ENCODE measurements at regions not wholly inside any gene's neighbourhood (a gene's known extent, or its start where the extent isn't known, plus 50 kb on each side); places are given as distances from the start of the nearest gene placed in this dataset.

DNA sequence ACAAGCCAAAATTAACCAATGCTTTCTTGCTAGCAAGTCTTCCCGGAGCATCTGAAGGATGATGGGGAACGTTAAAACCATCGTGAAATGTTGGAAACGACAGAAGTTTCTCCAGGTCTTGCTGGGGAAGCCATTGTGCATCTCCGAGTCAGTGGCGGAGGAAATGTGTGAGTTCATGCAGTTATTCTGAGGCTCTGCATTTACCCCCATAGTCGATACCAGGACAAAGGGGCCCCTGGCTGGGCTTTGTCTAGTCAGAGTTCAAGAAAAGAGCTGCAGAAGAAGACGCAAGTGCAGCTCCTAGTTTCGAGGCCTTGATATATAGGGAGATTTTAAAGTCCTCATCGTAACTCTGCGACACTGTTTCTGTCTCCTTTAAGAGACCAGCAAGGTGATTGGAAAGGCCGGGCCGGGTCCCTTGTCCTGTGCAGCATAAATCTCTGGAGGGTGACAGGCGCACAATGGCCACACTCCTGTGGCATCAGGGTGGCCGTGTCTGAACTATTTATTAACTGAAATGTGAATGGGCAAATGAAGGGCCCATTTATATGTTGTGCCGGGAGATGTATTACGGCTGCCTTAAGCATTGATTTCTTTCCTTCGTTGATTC lies 172.0 kb downstream of the TEX29 start:
- H3F3A ChIP-seq (ENCODE audit: control insufficient read depth, insufficient read depth), result no peaks in the 10 kb centered on the region
- H3K79me2 ChIP-seq (ENCODE audit: control insufficient read depth, low read length), result no peaks in the 10 kb centered on the region
- TF ChIP-seq EZH2phosphoT487 (IDR thresholded peaks at IDR 0.05; ENCODE audit: borderline replicate concordance, low read length) (no peak), CTCF (IDR thresholded peaks at IDR 0.05; ENCODE audit: low read depth, low read length, poor library complexity, severe bottlenecking) (no peak)
- no peaks in the 10 kb centered on the region for H3K36me3 ChIP-seq (ENCODE audit: control insufficient read depth, low read length)
- no peaks in the 10 kb centered on the region for H3K27me3 ChIP-seq (ENCODE audit: control insufficient read depth, low read length)
- no peak overlapping the region for H3K4me3 ChIP-seq (ENCODE audit: low read length)
- H3K27ac ChIP-seq (ENCODE audit: low read depth, low read length), result no peak overlapping the region
- H3K4me1 ChIP-seq (ENCODE audit: control insufficient read depth, low read length), result no peaks in the 10 kb centered on the region
- H3K4me2 ChIP-seq (ENCODE audit: low read length), result no peak overlapping the region
- no peaks in the 10 kb centered on the region for H3K9me2 ChIP-seq (replicated peaks; ENCODE audit: control insufficient read depth, low read length)
- no peaks in the 10 kb centered on the region for H4K20me1 ChIP-seq (ENCODE audit: control insufficient read depth, insufficient read depth, low read depth, low read length)
- no peaks in the 10 kb centered on the region for H3K9me3 ChIP-seq (ENCODE audit: control insufficient read depth, insufficient read depth, low read length)

DNA sequence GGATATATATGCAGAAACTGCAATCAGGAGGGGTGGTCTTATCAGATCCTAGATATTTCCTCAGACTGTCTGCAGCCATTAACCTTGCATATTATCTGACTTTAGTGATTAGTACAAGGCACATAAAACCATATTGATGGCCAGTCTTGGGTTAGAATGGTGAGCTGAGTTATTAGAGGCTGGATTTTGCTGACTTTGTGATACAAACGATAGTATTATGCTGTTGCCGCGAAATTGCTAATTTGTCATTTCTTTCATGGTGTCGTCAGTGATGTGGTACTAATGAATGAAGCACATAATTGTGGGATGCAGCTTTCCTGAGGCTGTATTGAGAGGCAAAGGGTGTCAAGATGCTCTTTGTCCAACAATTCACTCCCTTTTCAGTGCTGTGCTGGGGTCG lies 172.5 kb downstream of the TEX29 start:
- TF ChIP-seq CTCF (IDR thresholded peaks at IDR 0.05; ENCODE audit: low read depth, low read length, poor library complexity, severe bottlenecking) (no peak), EZH2phosphoT487 (IDR thresholded peaks at IDR 0.05; ENCODE audit: borderline replicate concordance, low read length) (no peak)
- no peaks in the 10 kb centered on the region for H3K9me3 ChIP-seq (ENCODE audit: control insufficient read depth, insufficient read depth, low read length)
- no peaks in the 10 kb centered on the region for H3K27me3 ChIP-seq (ENCODE audit: control insufficient read depth, low read length)
- no peak overlapping the region for H3K4me3 ChIP-seq (ENCODE audit: low read length)
- H3K4me1 ChIP-seq (ENCODE audit: control insufficient read depth, low read length), result no peaks in the 10 kb centered on the region
- H3K9me2 ChIP-seq (replicated peaks; ENCODE audit: control insufficient read depth, low read length), result no peaks in the 10 kb centered on the region
- H4K20me1 ChIP-seq (ENCODE audit: control insufficient read depth, insufficient read depth, low read depth, low read length), result no peaks in the 10 kb centered on the region
- H3K79me2 ChIP-seq (ENCODE audit: control insufficient read depth, low read length), result no peaks in the 10 kb centered on the region
- H3F3A ChIP-seq (ENCODE audit: control insufficient read depth, insufficient read depth), result no peaks in the 10 kb centered on the region
- no peak overlapping the region for H3K27ac ChIP-seq (ENCODE audit: low read depth, low read length)
- no peaks in the 10 kb centered on the region for H3K36me3 ChIP-seq (ENCODE audit: control insufficient read depth, low read length)
- H3K4me2 ChIP-seq (ENCODE audit: low read length), result no peak overlapping the region

DNA sequence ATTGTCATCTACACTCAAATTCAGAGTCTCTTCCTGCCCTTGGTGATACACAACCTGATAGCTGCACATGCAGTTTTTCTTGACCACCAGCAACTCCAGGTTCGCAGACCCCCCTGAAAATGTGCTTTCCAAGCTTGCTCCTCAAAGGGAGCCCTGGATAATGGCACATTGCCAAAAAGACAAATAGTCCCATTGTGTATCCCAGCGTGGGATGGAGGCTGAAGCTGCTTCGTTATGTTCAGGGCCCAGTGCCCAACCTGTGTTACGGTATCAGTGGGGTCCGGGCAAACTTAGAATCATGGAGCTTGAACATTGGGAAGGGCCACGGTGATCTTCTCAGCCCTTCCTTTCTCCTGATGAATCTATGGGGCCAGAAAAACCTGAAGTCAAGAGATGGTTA lies 173.0 kb downstream of the TEX29 start:
- H4K20me1 ChIP-seq (ENCODE audit: control insufficient read depth, insufficient read depth, low read depth, low read length), result no peaks in the 10 kb centered on the region
- H3K27ac ChIP-seq (ENCODE audit: low read depth, low read length), result no peak overlapping the region
- no peaks in the 10 kb centered on the region for H3K27me3 ChIP-seq (ENCODE audit: control insufficient read depth, low read length)
- no peaks in the 10 kb centered on the region for H3K4me1 ChIP-seq (ENCODE audit: control insufficient read depth, low read length)
- no peak overlapping the region for H3K4me2 ChIP-seq (ENCODE audit: low read length)
- no peaks in the 10 kb centered on the region for H3K36me3 ChIP-seq (ENCODE audit: control insufficient read depth, low read length)
- H3K9me3 ChIP-seq (ENCODE audit: control insufficient read depth, insufficient read depth, low read length), result no peaks in the 10 kb centered on the region
- TF ChIP-seq EZH2phosphoT487 (IDR thresholded peaks at IDR 0.05; ENCODE audit: borderline replicate concordance, low read length) (no peak), CTCF (IDR thresholded peaks at IDR 0.05; ENCODE audit: low read depth, low read length, poor library complexity, severe bottlenecking) (no peak)
- no peak overlapping the region for H3K4me3 ChIP-seq (ENCODE audit: low read length)
- H3F3A ChIP-seq (ENCODE audit: control insufficient read depth, insufficient read depth), result no peaks in the 10 kb centered on the region
- no peaks in the 10 kb centered on the region for H3K79me2 ChIP-seq (ENCODE audit: control insufficient read depth, low read length)
- H3K9me2 ChIP-seq (replicated peaks; ENCODE audit: control insufficient read depth, low read length), result no peaks in the 10 kb centered on the region

All from DOHH2 (cell line).